HL-60 (cell line): ENCODE measurements at regions not wholly inside any gene's neighbourhood (a gene's known extent, or its start where the extent isn't known, plus 50 kb on each side); places are given as distances from the start of the nearest gene placed in this dataset.

Experiments used
- GABPA ChIP-seq: IDR thresholded peaks from 2 replicates; pipeline ENCODE4 v1.6.1; 2012; ENCODE audit warnings: low read depth
- POLR2AphosphoS5 ChIP-seq: IDR thresholded peaks from 2 replicates; pipeline ENCODE4 v1.6.1; 2012; ENCODE audit warnings: low read depth
- REST ChIP-seq: IDR thresholded peaks from 2 replicates; pipeline ENCODE4 v1.6.1; 2012; ENCODE audit warnings: low read depth; ENCODE audit not compliant: insufficient replicate concordance
- SPI1 ChIP-seq: IDR thresholded peaks from 2 replicates; pipeline ENCODE4 v1.6.1; 2012; ENCODE audit warnings: low read depth, mild to moderate bottlenecking, borderline replicate concordance
- TF ChIP-seq, protein P1 (sequence below): IDR thresholded peaks from one replicate; pipeline ENCODE4 v1.5.1; 2011; ENCODE audit warnings: low read length, control low read depth, inconsistent platforms; ENCODE audit not compliant: insufficient read depth

GRCh38 chr3:127393131-127393820 lies 105.4 kb upstream of the PRR20G start:
- TF ChIP-seq, protein P1, sequence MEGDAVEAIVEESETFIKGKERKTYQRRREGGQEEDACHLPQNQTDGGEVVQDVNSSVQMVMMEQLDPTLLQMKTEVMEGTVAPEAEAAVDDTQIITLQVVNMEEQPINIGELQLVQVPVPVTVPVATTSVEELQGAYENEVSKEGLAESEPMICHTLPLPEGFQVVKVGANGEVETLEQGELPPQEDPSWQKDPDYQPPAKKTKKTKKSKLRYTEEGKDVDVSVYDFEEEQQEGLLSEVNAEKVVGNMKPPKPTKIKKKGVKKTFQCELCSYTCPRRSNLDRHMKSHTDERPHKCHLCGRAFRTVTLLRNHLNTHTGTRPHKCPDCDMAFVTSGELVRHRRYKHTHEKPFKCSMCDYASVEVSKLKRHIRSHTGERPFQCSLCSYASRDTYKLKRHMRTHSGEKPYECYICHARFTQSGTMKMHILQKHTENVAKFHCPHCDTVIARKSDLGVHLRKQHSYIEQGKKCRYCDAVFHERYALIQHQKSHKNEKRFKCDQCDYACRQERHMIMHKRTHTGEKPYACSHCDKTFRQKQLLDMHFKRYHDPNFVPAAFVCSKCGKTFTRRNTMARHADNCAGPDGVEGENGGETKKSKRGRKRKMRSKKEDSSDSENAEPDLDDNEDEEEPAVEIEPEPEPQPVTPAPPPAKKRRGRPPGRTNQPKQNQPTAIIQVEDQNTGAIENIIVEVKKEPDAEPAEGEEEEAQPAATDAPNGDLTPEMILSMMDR = no peak
- TF ChIP-seq POLR2AphosphoS5 = no peak
- TF ChIP-seq GABPA = no peak
- TF ChIP-seq REST = no peak
- no peak for TF ChIP-seq SPI1
